ENCODE measurements at regions not wholly inside any gene's neighbourhood (a gene's known extent, or its start where the extent isn't known, plus 50 kb on each side); places are given as distances from the start of the nearest gene placed in this dataset.

GRCh38 chr20:57881466-57882385 is 171.9 kb upstream of the PMEPA1 start:
- DNase-seq (ENCODE audit: extremely low read depth, low read depth): peak; percentile 15
- TF ChIP-seq CTCF (IDR thresholded peaks at IDR 0.05; ENCODE audit: low read depth, low read length): no peak

GRCh38 chr20:57880571-57880892 is 170.7 kb upstream of the PMEPA1 start:
- DNase-seq (ENCODE audit: extremely low read depth, low read depth): no peak
- TF ChIP-seq CTCF (IDR thresholded peaks at IDR 0.05; ENCODE audit: low read depth, low read length): no peak

- no peak for TF ChIP-seq CTCF (IDR thresholded peaks at IDR 0.05; ENCODE audit: low read depth, low read length)
- peak; percentile 79 for DNase-seq (ENCODE audit: extremely low read depth, low read depth)
Measured at GRCh38 chr20:57879779-57880570, 170.2 kb upstream of the PMEPA1 start.

- DNase-seq (ENCODE audit: extremely low read depth, low read depth): no peak
Measured at GRCh38 chr20:57879437-57879778, 169.6 kb upstream of the PMEPA1 start.

GRCh38 chr20:57878786-57879424 is 169.1 kb upstream of the PMEPA1 start:
- no peak for DNase-seq (ENCODE audit: extremely low read depth, low read depth)
- TF ChIP-seq CTCF (IDR thresholded peaks at IDR 0.05; ENCODE audit: low read depth, low read length): no peak

More at GRCh38 chr20:57879437-57879778, 169.6 kb upstream of the PMEPA1 start:
- no peak for TF ChIP-seq CTCF (IDR thresholded peaks at IDR 0.05; ENCODE audit: low read depth, low read length)

GRCh38 chr20:57877995-57878394 is 168.2 kb upstream of the PMEPA1 start:
- DNase-seq (ENCODE audit: extremely low read depth, low read depth): no peak
- TF ChIP-seq CTCF (IDR thresholded peaks at IDR 0.05; ENCODE audit: low read depth, low read length): no peak
